PC-9 (cell line): ENCODE measurements at regions not wholly inside any gene's neighbourhood (a gene's known extent, or its start where the extent isn't known, plus 50 kb on each side); places are given as distances from the start of the nearest gene placed in this dataset.

Source experiments
- BruUV-seq: library from RNA; stranded (reverse); fragments of 400-500 nt; replicated peaks from 2 replicates; lab custom pipeline; 2021; lab: Mats Ljungman, UMichigan
- CTCF ChIA-PET: fragments of 300-600 bp; sonication (Branson Sonifier 250); formaldehyde crosslinking; loops from one replicate; lab custom pipeline; 2022; ENCODE audit warnings: antibody characterized with exemption; lab: Charles Lee
- POLR2A ChIA-PET: fragments of 300-600 bp; sonication (Branson Sonifier 250); formaldehyde crosslinking; loops from one replicate; lab custom pipeline; 2022; ENCODE audit warnings: antibody characterized with exemption; ENCODE audit not compliant: unreplicated experiment; lab: Charles Lee
- DNase-seq, 2 experiments: peaks; one replicate each; pipeline versions ENCODE4 v3.0.0 to v3.0.0-alpha.2; 2015 to 2022; ENCODE audit warnings: mixed read lengths in 1 of 2
- H2AFZ ChIP-seq: fragments of 200-600 bp; sonication (generic); 2 replicates; pipeline ENCODE4 v1.8.1; 2017; ENCODE audit warnings: antibody characterized with exemption
- H3F3A ChIP-seq: fragments of 200-600 bp; sonication (generic); 2 replicates; pipeline ENCODE4 v1.8.1; 2017; ENCODE audit warnings: antibody characterized with exemption, mild to moderate bottlenecking, low read depth; ENCODE audit not compliant: insufficient read depth
- H3K27ac ChIP-seq: fragments of 200-600 bp; sonication (generic); 2 replicates; pipeline ENCODE4 v1.6.1; 2016; ENCODE audit warnings: mixed run types
- H3K27me3 ChIP-seq: fragments of 200-600 bp; sonication (generic); 2 replicates; pipeline ENCODE4 v1.6.1; 2016; ENCODE audit warnings: low read depth, mixed run types; ENCODE audit not compliant: insufficient read depth
- H3K36me3 ChIP-seq: fragments of 200-600 bp; sonication (generic); 2 replicates; pipeline ENCODE4 v1.6.1; 2016; ENCODE audit warnings: low read depth, mixed run types
- H3K4me1 ChIP-seq: fragments of 200-600 bp; sonication (generic); replicated peaks from 2 replicates; pipeline ENCODE4 v1.6.1; 2016; ENCODE audit warnings: mixed run types; ENCODE audit not compliant: insufficient read depth
- H3K4me2 ChIP-seq: fragments of 200-600 bp; sonication (generic); 2 replicates; pipeline ENCODE4 v1.6.1; 2017; ENCODE audit warnings: mixed run types
- H3K4me3 ChIP-seq: fragments of 200-600 bp; sonication (generic); 2 replicates; pipeline ENCODE4 v1.6.1; 2016; ENCODE audit warnings: mixed run types
- H3K79me2 ChIP-seq: fragments of 200-600 bp; sonication (generic); 2 replicates; pipeline ENCODE4 v1.6.1; 2017; ENCODE audit warnings: low read depth, mixed run types
- H3K9me2 ChIP-seq: fragments of 200-600 bp; sonication (generic); 2 replicates; pipeline ENCODE4 v1.8.1; 2017; ENCODE audit warnings: mild to moderate bottlenecking; ENCODE audit not compliant: insufficient read depth
- H3K9me3 ChIP-seq: fragments of 200-600 bp; sonication (generic); 2 replicates; pipeline ENCODE4 v1.8.1; 2016; ENCODE audit warnings: low read depth; ENCODE audit not compliant: insufficient read depth
- H4K20me1 ChIP-seq: fragments of 200-600 bp; sonication (generic); 2 replicates; pipeline ENCODE4 v1.8.1; 2017; ENCODE audit not compliant: insufficient read depth
- EZH2 ChIP-seq: fragments of 200-600 bp; sonication (generic); IDR thresholded peaks from 2 replicates; pipeline ENCODE4 v1.8.0; 2017; ENCODE audit warnings: antibody characterized with exemption, low read depth
- intact Hi-C: fragments of 100-400 bp; cut with micrococcal nuclease; formaldehyde crosslinking; loops from one replicate; pipeline ENCODE4 v1.10.0; 2022; ENCODE audit not compliant: unreplicated experiment
- TF ChIP-seq, protein P1 (sequence below): fragments of 200-600 bp; sonication (generic); conservative IDR thresholded peaks from 2 replicates; pipeline ENCODE4 v1.6.1; 2017; ENCODE audit warnings: mixed run types, antibody characterized with exemption, mild to moderate bottlenecking, moderate library complexity

DNA sequence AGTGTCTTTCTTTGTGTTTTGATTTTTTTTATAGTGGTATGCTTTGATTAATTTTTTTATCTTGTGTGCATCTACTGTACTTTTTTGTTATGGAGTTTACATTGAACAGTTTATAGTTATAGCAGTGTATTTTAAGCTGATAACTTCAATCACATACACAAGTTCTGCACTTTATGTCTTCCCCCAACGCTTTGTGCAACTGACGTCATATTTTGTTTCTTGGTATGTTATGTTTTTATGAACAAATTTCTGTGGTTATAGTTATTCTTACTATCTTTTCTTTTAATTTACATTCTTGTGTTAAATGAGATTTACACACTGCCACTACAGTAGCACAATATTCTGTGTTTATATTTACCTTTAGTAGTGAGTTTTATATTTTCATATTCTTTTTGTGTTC is 197.1 kb downstream of the SNAPC1 start:
- no peak for TF ChIP-seq EZH2
- TF ChIP-seq, protein P1, sequence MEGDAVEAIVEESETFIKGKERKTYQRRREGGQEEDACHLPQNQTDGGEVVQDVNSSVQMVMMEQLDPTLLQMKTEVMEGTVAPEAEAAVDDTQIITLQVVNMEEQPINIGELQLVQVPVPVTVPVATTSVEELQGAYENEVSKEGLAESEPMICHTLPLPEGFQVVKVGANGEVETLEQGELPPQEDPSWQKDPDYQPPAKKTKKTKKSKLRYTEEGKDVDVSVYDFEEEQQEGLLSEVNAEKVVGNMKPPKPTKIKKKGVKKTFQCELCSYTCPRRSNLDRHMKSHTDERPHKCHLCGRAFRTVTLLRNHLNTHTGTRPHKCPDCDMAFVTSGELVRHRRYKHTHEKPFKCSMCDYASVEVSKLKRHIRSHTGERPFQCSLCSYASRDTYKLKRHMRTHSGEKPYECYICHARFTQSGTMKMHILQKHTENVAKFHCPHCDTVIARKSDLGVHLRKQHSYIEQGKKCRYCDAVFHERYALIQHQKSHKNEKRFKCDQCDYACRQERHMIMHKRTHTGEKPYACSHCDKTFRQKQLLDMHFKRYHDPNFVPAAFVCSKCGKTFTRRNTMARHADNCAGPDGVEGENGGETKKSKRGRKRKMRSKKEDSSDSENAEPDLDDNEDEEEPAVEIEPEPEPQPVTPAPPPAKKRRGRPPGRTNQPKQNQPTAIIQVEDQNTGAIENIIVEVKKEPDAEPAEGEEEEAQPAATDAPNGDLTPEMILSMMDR = no peak
- intact Hi-C loops = no loop called here
- peaks cover 1% of the 10 kb centered on the region; the same call in 1 of the 2 replicates for H3K4me1 ChIP-seq
- no peaks in the 10 kb centered on the region for H3K9me2 ChIP-seq
- no TSS peak for BruUV-seq
- POLR2A ChIA-PET = no interaction called here
- H3K27me3 ChIP-seq = no peaks in the 10 kb centered on the region
- DNase-seq = no peak
- no peaks in the 10 kb centered on the region for H3K36me3 ChIP-seq
- H3K79me2 ChIP-seq = no peaks in the 10 kb centered on the region
- H3K4me3 ChIP-seq = no peak overlapping the region
- H2AFZ ChIP-seq = no peak overlapping the region
- H3K4me2 ChIP-seq = no peak overlapping the region
- peaks cover 1% of the 10 kb centered on the region; the same call in 1 of the 2 replicates for H3F3A ChIP-seq
- H3K9me3 ChIP-seq = peaks cover 23% of the 10 kb centered on the region
- H4K20me1 ChIP-seq = no peaks in the 10 kb centered on the region
- CTCF ChIA-PET = no interaction called here
- H3K27ac ChIP-seq = no peak overlapping the region

DNA sequence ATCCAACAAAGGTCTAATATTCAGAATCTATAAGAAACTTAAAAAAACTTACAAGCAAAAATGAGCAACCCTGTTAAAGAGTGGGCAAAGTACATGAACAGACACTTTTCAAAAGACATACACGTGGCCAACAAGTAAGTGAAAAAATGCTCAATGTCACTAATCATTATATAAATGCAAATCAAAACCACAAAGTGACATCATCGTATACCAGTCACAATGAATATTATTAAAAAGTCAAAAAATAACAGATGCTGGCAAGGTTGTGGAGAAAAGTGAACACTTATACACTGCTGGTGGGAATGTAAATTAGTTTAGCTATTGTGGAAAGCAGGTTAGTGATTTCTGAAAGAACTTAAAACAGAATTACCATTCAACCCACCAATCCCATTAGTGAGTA is 199.1 kb downstream of the SNAPC1 start:
- DNase-seq = no peak
- no peak overlapping the region for H3K4me3 ChIP-seq
- no peak overlapping the region for H3K27ac ChIP-seq
- H3F3A ChIP-seq = peaks cover 12% of the 10 kb centered on the region
- no peaks in the 10 kb centered on the region for H3K79me2 ChIP-seq
- H3K9me3 ChIP-seq = peaks cover 33% of the 10 kb centered on the region
- no peaks in the 10 kb centered on the region for H4K20me1 ChIP-seq
- ChIA-PET CTCF (no interaction called here), POLR2A (no interaction called here)
- H3K4me1 ChIP-seq = peaks cover 17% of the 10 kb centered on the region
- H3K27me3 ChIP-seq = no peaks in the 10 kb centered on the region
- H3K36me3 ChIP-seq = peaks cover 7% of the 10 kb centered on the region; the same call in 1 of the 2 replicates
- no peaks in the 10 kb centered on the region for H3K9me2 ChIP-seq
- no peak for TF ChIP-seq EZH2
- TF ChIP-seq, protein P1 = no peak
- no TSS peak for BruUV-seq
- intact Hi-C loops = no loop called here
- no peak overlapping the region for H3K4me2 ChIP-seq
- no peak overlapping the region for H2AFZ ChIP-seq

DNA sequence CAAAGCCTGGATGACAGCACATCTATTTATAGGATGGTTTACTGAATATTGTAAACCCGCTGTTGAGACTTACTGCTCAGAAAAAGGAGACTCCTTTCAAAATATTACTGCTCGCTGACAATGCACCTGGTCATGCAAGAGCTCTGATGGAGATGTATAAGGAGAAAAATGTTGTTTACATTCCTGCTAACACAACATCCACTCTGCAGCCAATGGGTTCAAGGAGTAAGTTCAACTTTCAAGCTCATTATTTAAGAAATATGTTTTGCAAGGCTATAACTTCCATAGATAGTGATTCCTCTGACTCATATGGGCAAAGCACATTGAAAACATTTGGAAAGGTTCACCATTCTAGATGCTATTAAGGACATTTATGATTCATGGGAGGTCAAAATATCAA is 201.7 kb downstream of the SNAPC1 start:
- no peak overlapping the region for H3K27ac ChIP-seq
- intact Hi-C loops = loop anchor here (2.0 kb wide), 1 partner anchor 35 kb away; no protein-coding TSS in a partner anchor
- peaks cover 7% of the 10 kb centered on the region; the same call in 1 of the 2 replicates for H3K36me3 ChIP-seq
- H3K4me3 ChIP-seq = no peak overlapping the region
- POLR2A ChIA-PET = no interaction called here
- no peaks in the 10 kb centered on the region for H3K9me2 ChIP-seq
- H3K79me2 ChIP-seq = no peaks in the 10 kb centered on the region
- H3K27me3 ChIP-seq = no peaks in the 10 kb centered on the region
- peaks cover 17% of the 10 kb centered on the region for H3K4me1 ChIP-seq
- no peak for DNase-seq
- no TSS peak for BruUV-seq
- H4K20me1 ChIP-seq = no peaks in the 10 kb centered on the region
- H2AFZ ChIP-seq = no peak overlapping the region
- CTCF ChIA-PET = no interaction called here
- peaks cover 19% of the 10 kb centered on the region for H3K9me3 ChIP-seq
- H3F3A ChIP-seq = peaks cover 12% of the 10 kb centered on the region
- TF ChIP-seq, protein P1 = no peak
- TF ChIP-seq EZH2 = no peak
- no peak overlapping the region for H3K4me2 ChIP-seq
